HCT116 (cell line): ENCODE measurements at regions not wholly inside any gene's neighbourhood (a gene's known extent, or its start where the extent isn't known, plus 50 kb on each side); places are given as distances from the start of the nearest gene placed in this dataset.

Source experiments
- ATAC-seq: fragments of 200-7000 bp; cut with Tn5 transposase; 2 replicates; pipeline ENCODE4 v1.9.1; 2020; ENCODE audit warnings: mild to moderate bottlenecking, moderate library complexity
- BruUV-seq: library from RNA; stranded (reverse); fragments of 400-500 nt; replicated peaks from 2 replicates; lab custom pipeline; 2021; lab: Mats Ljungman, UMichigan
- CTCF ChIA-PET: fragments of 300-600 bp; sonication (Branson Sonifier 250); formaldehyde crosslinking; loops from one replicate; lab custom pipeline; 2021; ENCODE audit warnings: antibody characterized with exemption; lab: Charles Lee
- POLR2A ChIA-PET: fragments of 300-600, 350-600 bp; sonication (Branson Sonifier 250); formaldehyde crosslinking; loops from one replicate; lab custom pipeline; 2021; ENCODE audit warnings: antibody characterized with exemption; lab: Charles Lee
- RAD21 ChIA-PET, 2 experiments: fragments of 300-600 bp; sonication (Branson Sonifier 250); formaldehyde crosslinking; loops; one replicate each; lab custom pipeline; 2023; ENCODE audit warnings: low total read pairs in 2 of 2; ENCODE audit not compliant: uncharacterized antibody in 2 of 2, unreplicated experiment in 2 of 2, low non-redundant PET in 1 of 2; lab: Charles Lee
- DNase-seq: peaks from one replicate; pipeline ENCODE4 v3.0.0-alpha.2; 2010; ENCODE audit warnings: low read depth, low spot score
- H2AFZ ChIP-seq: fragments of 200-600 bp; shearing (Covaris generic), sonication (generic); 2 replicates; pipeline ENCODE4 v1.6.1; 2017; ENCODE audit warnings: low read depth, mixed run types, mixed read lengths, antibody characterized with exemption, low read length; ENCODE audit not compliant: poor library complexity, severe bottlenecking
- H3K27ac ChIP-seq: 2 replicates; pipeline ENCODE4 v1.5.1; 2012; ENCODE audit warnings: low read depth, low read length
- H3K27me3 ChIP-seq: fragments of 200-600 bp; sonication (generic); 2 replicates; pipeline ENCODE4 v1.6.1; 2016; ENCODE audit warnings: mixed run types, low read length, mixed read lengths; ENCODE audit not compliant: insufficient read depth
- H3K36me3 ChIP-seq, 2 experiments: fragments of 200-500 bp in 1 of 2; fragments of 200-600 bp in 1 of 2; sonication (Bioruptor generic) in 1 of 2; sonication (generic) in 1 of 2; 2 replicates each; pipeline versions ENCODE4 v1.5.1 to v1.6.1; 2014 to 2016; ENCODE audit warnings: low read length in 2 of 2, inconsistent platforms in 1 of 2, mixed read lengths in 1 of 2, mixed run types in 1 of 2; ENCODE audit not compliant: insufficient read depth in 2 of 2, control insufficient read depth in 1 of 2
- H3K4me1 ChIP-seq, 2 experiments: fragments of 200-600 bp in 1 of 2; sonication (generic) in 1 of 2; 2 replicates each; pipeline versions ENCODE4 v1.5.1 to v1.6.1; 2012 to 2017; ENCODE audit warnings: low read length in 2 of 2, inconsistent platforms in 1 of 2, mild to moderate bottlenecking in 1 of 2, mixed read lengths in 1 of 2, mixed run types in 1 of 2, moderate library complexity in 1 of 2; ENCODE audit not compliant: insufficient read depth in 2 of 2, control insufficient read depth in 1 of 2
- H3K4me2 ChIP-seq: fragments of 200-600 bp; sonication (generic); 2 replicates; pipeline ENCODE4 v1.6.1; 2017; ENCODE audit warnings: mixed run types, low read length, mixed read lengths
- H3K4me3 ChIP-seq, 2 experiments: fragments of 200-600 bp in 1 of 2; sonication (generic) in 1 of 2; replicated peaks in 1 of 2; 2 replicates each; pipeline ENCODE4 v1.5.1; 2011 to 2016; ENCODE audit warnings: low read length in 2 of 2, control low read depth in 1 of 2, low read depth in 1 of 2, mild to moderate bottlenecking in 1 of 2, mixed read lengths in 1 of 2, mixed run types in 1 of 2
- H3K79me2 ChIP-seq: fragments of 200-600 bp; sonication (generic); 2 replicates; pipeline ENCODE4 v1.6.1; 2017; ENCODE audit warnings: mild to moderate bottlenecking, mixed run types, low read length, moderate library complexity, mixed read lengths; ENCODE audit not compliant: insufficient read depth
- H3K9ac ChIP-seq: fragments of 200-600 bp; sonication (generic); 2 replicates; pipeline ENCODE4 v1.6.1; 2016; ENCODE audit warnings: low read length, mixed read lengths
- H3K9me2 ChIP-seq: fragments of 200-600 bp; sonication (generic), shearing (Covaris generic); 2 replicates; pipeline ENCODE4 v1.6.1; 2017; ENCODE audit warnings: mixed run types, mild to moderate bottlenecking, moderate library complexity; ENCODE audit not compliant: insufficient read depth
- H3K9me3 ChIP-seq, 2 experiments: fragments of 200-500 bp in 1 of 2; fragments of 200-600 bp in 1 of 2; sonication (Bioruptor generic) in 1 of 2; sonication (generic) in 1 of 2; 2 replicates each; pipeline ENCODE4 v1.6.1; 2014 to 2017; ENCODE audit warnings: low read length in 2 of 2, mixed read lengths in 2 of 2, inconsistent platforms in 1 of 2, low read depth in 1 of 2, mild to moderate bottlenecking in 1 of 2, mixed run types in 1 of 2, moderate library complexity in 1 of 2; ENCODE audit not compliant: control insufficient read depth in 1 of 2, insufficient read depth in 1 of 2
- H4K20me1 ChIP-seq: fragments of 200-600 bp; sonication (generic), shearing (Covaris generic); 2 replicates; pipeline ENCODE4 v1.6.1; 2017; ENCODE audit warnings: mixed run types, mild to moderate bottlenecking, moderate library complexity; ENCODE audit not compliant: insufficient read depth
- CBX3 ChIP-seq: IDR thresholded peaks from 2 replicates; pipeline ENCODE4 v1.6.1; 2012; ENCODE audit warnings: low read depth
- CEBPB ChIP-seq: IDR thresholded peaks from 2 replicates; pipeline ENCODE4 v1.6.1; 2012; ENCODE audit warnings: low read depth
- EZH2 ChIP-seq: fragments of 200-600 bp; sonication (generic); IDR thresholded peaks from 2 replicates; pipeline ENCODE4 v1.6.1; 2017; ENCODE audit warnings: antibody characterized with exemption, mixed run types
- EZH2phosphoT487 ChIP-seq: fragments of 200-600 bp; IDR thresholded peaks from 2 replicates; pipeline ENCODE4 v1.6.1; 2018; ENCODE audit warnings: antibody characterized with exemption, borderline replicate concordance
- FOSL1 ChIP-seq: IDR thresholded peaks from 2 replicates; pipeline ENCODE4 v1.6.1; 2012; ENCODE audit warnings: low read depth
- JUND ChIP-seq: IDR thresholded peaks from 2 replicates; pipeline ENCODE4 v1.6.1; 2012
- SP1 ChIP-seq: IDR thresholded peaks from 2 replicates; pipeline ENCODE4 v1.6.1; 2012; ENCODE audit warnings: low read depth
- TCF7L2 ChIP-seq: IDR thresholded peaks from 2 replicates; pipeline ENCODE4 v1.7.0; 2011; ENCODE audit warnings: borderline replicate concordance, inconsistent platforms; ENCODE audit not compliant: insufficient read depth, insufficient read length; ENCODE audit errors: extremely low read depth
- ZFX ChIP-seq: fragments of 450-650 bp; IDR thresholded peaks from 2 replicates; pipeline ENCODE4 v1.6.1; 2017
- ZNF274 ChIP-seq: fragments of 200-500 bp; sonication (Bioruptor generic); IDR thresholded peaks from 2 replicates; pipeline ENCODE4 v1.6.1; 2014; ENCODE audit warnings: mild to moderate bottlenecking, low read depth, low read length, inconsistent platforms
- intact Hi-C: fragments of 100-400 bp; cut with micrococcal nuclease; formaldehyde crosslinking; loops from 2 replicates; pipeline ENCODE4 v1.10.0; 2022
- TF ChIP-seq, protein P1 (sequence below): IDR thresholded peaks from 2 replicates; pipeline ENCODE4 v1.6.1; 2012

DNA sequence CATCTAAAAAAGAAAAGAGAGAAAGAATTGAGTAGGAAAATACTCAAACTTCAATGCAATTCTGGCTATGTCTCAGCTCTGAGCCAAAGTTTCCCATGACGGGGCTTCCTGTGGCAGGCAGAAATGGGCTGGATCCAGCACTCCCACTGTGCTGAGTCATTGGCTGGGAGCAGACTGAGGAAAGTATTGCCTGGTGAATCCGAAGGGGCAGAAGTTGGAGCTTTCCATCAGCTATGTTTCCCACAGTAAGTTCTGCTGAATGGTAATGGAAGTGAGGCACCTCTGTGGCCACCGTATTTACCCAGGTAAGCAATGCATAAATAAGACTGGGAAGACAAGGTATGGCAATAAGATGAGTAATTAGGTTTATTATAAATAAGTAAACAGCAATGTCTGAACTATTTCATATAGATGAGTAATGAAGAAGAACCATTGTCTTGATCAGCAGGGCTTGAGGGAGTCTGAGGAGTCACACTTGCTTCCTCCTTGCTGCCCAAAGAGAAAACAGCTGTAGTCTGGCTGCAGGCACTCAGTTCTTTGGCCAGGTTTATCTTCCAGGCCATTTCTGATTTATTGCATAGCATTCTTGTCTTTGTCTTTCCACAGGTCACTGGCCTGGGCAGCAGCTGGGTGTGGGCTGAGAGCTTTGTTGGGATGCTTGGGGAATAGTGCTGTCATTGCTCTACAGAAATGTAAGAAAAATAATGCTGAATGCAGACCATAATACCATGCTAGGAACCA, 255.3 kb downstream of the DNAJB9 start:
- no peak overlapping the region for H3K9ac ChIP-seq
- H3K79me2 ChIP-seq = no peaks in the 10 kb centered on the region
- no TSS peak for BruUV-seq
- H3K36me3 ChIP-seq = no peaks in the 10 kb centered on the region
- peaks cover 0 to 12% of the 10 kb centered on the region in 2 experiments; a peak in 2 of 4 replicates for H3K4me1 ChIP-seq
- ChIA-PET POLR2A (no interaction called here), RAD21 (no interaction called here), CTCF (interaction anchor here (1.0 to 1.1 kb wide), 2 partner anchors 19 to 165 kb away, joined by 4 read pairs; no protein-coding TSS in a partner anchor)
- H3K4me2 ChIP-seq = peak overlapping the region; percentile 28; the same call in 1 of the 2 replicates
- peak; percentile 26 for DNase-seq
- no peaks in the 10 kb centered on the region for H3K9me3 ChIP-seq
- no peak overlapping the region for H3K27ac ChIP-seq
- no peak overlapping the region for H3K4me3 ChIP-seq
- intact Hi-C loops = no loop called here
- no peak overlapping the region for H2AFZ ChIP-seq
- no peaks in the 10 kb centered on the region for H3K9me2 ChIP-seq
- peak; percentile 69 for ATAC-seq
- H3K27me3 ChIP-seq = no peaks in the 10 kb centered on the region
- TF ChIP-seq JUND (peak; percentile 53), TCF7L2 (no peak), FOSL1 (peak; percentile 55), EZH2 (no peak), SP1 (no peak), ZFX (no peak), CBX3 (peak; percentile 14; the same call in 1 of the 2 replicates), CEBPB (no peak)
- TF ChIP-seq, protein P1, sequence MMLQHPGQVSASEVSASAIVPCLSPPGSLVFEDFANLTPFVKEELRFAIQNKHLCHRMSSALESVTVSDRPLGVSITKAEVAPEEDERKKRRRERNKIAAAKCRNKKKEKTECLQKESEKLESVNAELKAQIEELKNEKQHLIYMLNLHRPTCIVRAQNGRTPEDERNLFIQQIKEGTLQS = no peak
- no peaks in the 10 kb centered on the region for H4K20me1 ChIP-seq

DNA sequence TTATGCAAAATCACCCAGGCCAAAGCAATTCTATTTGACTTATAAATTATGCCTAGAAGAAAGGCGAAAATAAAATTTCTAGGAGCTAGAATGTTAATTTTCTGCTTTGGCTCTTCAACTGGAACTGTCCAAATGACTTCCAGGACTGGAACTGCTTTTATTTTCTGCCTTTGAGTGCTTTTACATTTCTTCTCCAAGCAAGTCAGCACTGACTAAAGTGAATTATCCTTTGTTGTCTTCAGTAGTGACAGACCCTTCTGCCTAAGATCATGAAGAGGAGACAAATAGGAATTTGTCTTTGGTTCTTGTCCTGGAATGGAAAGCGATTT, 255.9 kb downstream of the DNAJB9 start:
- ChIA-PET CTCF (interaction anchor here (1.0 kb wide), 1 partner anchor 20 kb away, joined by 4 read pairs; no protein-coding TSS in a partner anchor), RAD21 (no interaction called here)
- intact Hi-C loops = no loop called here

More for the DNA sequence above, 255.9 kb downstream of the DNAJB9 start:
- Histone ChIP-seq H3K36me3 (no peaks in the 10 kb centered on the region), H3K4me2 (no peak overlapping the region), H3K27ac (no peak overlapping the region), H2AFZ (no peak overlapping the region), H3K27me3 (no peaks in the 10 kb centered on the region), H3K79me2 (no peaks in the 10 kb centered on the region), H3K9ac (no peak overlapping the region), H3K4me1 (peaks cover 0 to 12% of the 10 kb centered on the region in 2 experiments; a peak in 2 of 4 replicates), H3K9me2 (no peaks in the 10 kb centered on the region), H4K20me1 (no peaks in the 10 kb centered on the region), H3K4me3 (no peak overlapping the region), H3K9me3 (no peaks in the 10 kb centered on the region)
- BruUV-seq = no TSS peak
- no peak for TF ChIP-seq EZH2phosphoT487
- TF ChIP-seq TCF7L2 = no peak
- no peak for TF ChIP-seq FOSL1
- no peak for TF ChIP-seq ZNF274
- no peak for TF ChIP-seq JUND
- DNase-seq (no peak), ATAC-seq (no peak)
- POLR2A ChIA-PET = no interaction called here
